IMR-90 (cell line): ENCODE measurements at regions not wholly inside any gene's neighbourhood (a gene's known extent, or its start where the extent isn't known, plus 50 kb on each side); places are given as distances from the start of the nearest gene placed in this dataset.

Experiments
- ATAC-seq: fragments of 200-7000 bp; cut with Tn5 transposase; 2 replicates; pipeline ENCODE4 v1.9.1; 2020; ENCODE audit warnings: low read depth, mild to moderate bottlenecking, moderate library complexity
- BruUV-seq: library from RNA; stranded (reverse); fragments of 400-500 nt; replicated peaks from 2 replicates; lab custom pipeline; 2021; lab: Mats Ljungman, UMichigan
- CTCF ChIA-PET: fragments of 300-600 bp; formaldehyde crosslinking; extraction: SDS; loops from one replicate; lab custom pipeline; 2021; ENCODE audit warnings: antibody characterized with exemption; lab: Yijun Ruan, JAX
- POLR2A ChIA-PET: fragments of 300-600 bp; sonication (Branson Sonifier 250); formaldehyde crosslinking; loops from one replicate; lab custom pipeline; 2022; ENCODE audit warnings: antibody characterized with exemption; ENCODE audit not compliant: unreplicated experiment; lab: Charles Lee
- DNase-seq: peaks from one replicate; pipeline ENCODE4 v3.0.0; 2013
- H2AFZ ChIP-seq: replicated peaks from 2 replicates; pipeline ENCODE3; 2013; ENCODE audit warnings: low read length, mild to moderate bottlenecking; ENCODE audit not compliant: poor library complexity
- H2AK5ac ChIP-seq: 2 replicates; pipeline ENCODE4 v1.6.1; 2013; ENCODE audit warnings: low read depth, low read length, inconsistent platforms
- H2AK9ac ChIP-seq: replicated peaks from 2 replicates; pipeline ENCODE3; 2013; ENCODE audit warnings: mild to moderate bottlenecking, low read depth, low read length, moderate library complexity; ENCODE audit not compliant: poor library complexity
- H2BK120ac ChIP-seq: 2 replicates; pipeline ENCODE4 v1.6.1; 2013; ENCODE audit warnings: low read depth, low read length, inconsistent platforms
- H2BK15ac ChIP-seq: 3 replicates; pipeline ENCODE4 v1.6.1; 2013; ENCODE audit warnings: low read depth, low read length, inconsistent platforms
- H2BK20ac ChIP-seq: 2 replicates; pipeline ENCODE4 v1.6.1; 2013; ENCODE audit warnings: low read depth, mild to moderate bottlenecking, inconsistent platforms, low read length, moderate library complexity
- H2BK5ac ChIP-seq: 2 replicates; pipeline ENCODE4 v1.6.1; 2013; ENCODE audit warnings: mild to moderate bottlenecking, low read depth, low read length, inconsistent platforms; ENCODE audit not compliant: poor library complexity, severe bottlenecking
- H3K14ac ChIP-seq: replicated peaks from 2 replicates; pipeline ENCODE4 v1.6.1; 2013; ENCODE audit warnings: low read depth, low read length, inconsistent platforms
- H3K18ac ChIP-seq: 2 replicates; pipeline ENCODE4 v1.6.1; 2013; ENCODE audit warnings: low read depth, low read length, control low read depth
- H3K23ac ChIP-seq: 2 replicates; pipeline ENCODE4 v1.6.1; 2013; ENCODE audit warnings: low read depth, low read length, inconsistent platforms
- H3K27ac ChIP-seq: 2 replicates; pipeline ENCODE4 v1.5.1; 2013; ENCODE audit warnings: mild to moderate bottlenecking, control low read depth, low read length; ENCODE audit not compliant: insufficient read depth
- H3K27me3 ChIP-seq: 2 replicates; pipeline ENCODE4 v1.6.1; 2013; ENCODE audit warnings: low read length; ENCODE audit not compliant: control insufficient read depth, insufficient read depth
- H3K36me3 ChIP-seq: 2 replicates; pipeline ENCODE4 v1.6.1; 2013; ENCODE audit warnings: low read length, mixed read lengths; ENCODE audit not compliant: control insufficient read depth, insufficient read depth
- H3K4ac ChIP-seq: 2 replicates; pipeline ENCODE4 v1.6.1; 2013; ENCODE audit warnings: low read depth, low read length, inconsistent platforms
- H3K4me1 ChIP-seq: 2 replicates; pipeline ENCODE4 v1.6.1; 2013; ENCODE audit warnings: low read length, mixed read lengths; ENCODE audit not compliant: control insufficient read depth, insufficient read depth
- H3K4me2 ChIP-seq: 2 replicates; pipeline ENCODE4 v1.6.1; 2013; ENCODE audit warnings: low read depth, mild to moderate bottlenecking, control low read depth, low read length, moderate library complexity
- H3K4me3 ChIP-seq: 2 replicates; pipeline ENCODE4 v1.5.1; 2013; ENCODE audit warnings: low read depth, mild to moderate bottlenecking, control low read depth, low read length, moderate library complexity; ENCODE audit not compliant: insufficient read depth
- H3K56ac ChIP-seq: 2 replicates; pipeline ENCODE4 v1.6.1; 2013; ENCODE audit warnings: low read length, inconsistent platforms; ENCODE audit not compliant: insufficient read depth; ENCODE audit errors: extremely low read depth
- H3K79me1 ChIP-seq, 2 experiments: 2 replicates each; pipeline ENCODE4 v1.6.1; 2013; ENCODE audit warnings: low read length in 2 of 2, inconsistent platforms in 1 of 2, low read depth in 1 of 2
- H3K9ac ChIP-seq: 2 replicates; pipeline ENCODE4 v1.6.1; 2013; ENCODE audit warnings: low read depth, low read length, control low read depth
- H3K9me1 ChIP-seq: 2 replicates; pipeline ENCODE4 v1.6.1; 2013; ENCODE audit warnings: low read length, inconsistent platforms; ENCODE audit not compliant: insufficient read depth
- H3K9me3 ChIP-seq: 2 replicates; pipeline ENCODE4 v1.6.1; 2013; ENCODE audit warnings: low read length; ENCODE audit not compliant: control insufficient read depth, insufficient read depth
- H4K20me1 ChIP-seq: 2 replicates; pipeline ENCODE4 v1.6.1; 2013; ENCODE audit warnings: low read length, inconsistent platforms; ENCODE audit not compliant: insufficient read depth
- H4K5ac ChIP-seq: 2 replicates; pipeline ENCODE4 v1.6.1; 2013; ENCODE audit warnings: mild to moderate bottlenecking, low read depth, low read length, control low read depth
- H4K8ac ChIP-seq, 2 experiments: 2 replicates each; pipeline ENCODE4 v1.6.1; 2013; ENCODE audit warnings: low read depth in 2 of 2, low read length in 2 of 2, control low read depth in 1 of 2, inconsistent platforms in 1 of 2
- H4K91ac ChIP-seq: 2 replicates; pipeline ENCODE4 v1.6.1; 2013; ENCODE audit warnings: low read depth, low read length, inconsistent platforms; ENCODE audit not compliant: insufficient read depth
- BHLHE40 ChIP-seq: fragments of 150-350 bp; IDR thresholded peaks from 2 replicates; pipeline ENCODE4 v1.6.1; 2016; ENCODE audit warnings: mild to moderate bottlenecking, low read depth, low read length
- CHD1 ChIP-seq: IDR thresholded peaks from 2 replicates; pipeline ENCODE4 v1.6.1; 2012; ENCODE audit warnings: low read depth, low read length, improper control_type of control experiment
- CTCF ChIP-seq: conservative IDR thresholded peaks from 2 replicates; pipeline ENCODE4 v1.5.1; 2012; ENCODE audit warnings: mild to moderate bottlenecking, low read depth, low read length, improper control_type of control experiment
- FOS ChIP-seq: fragments of 150-350 bp; IDR thresholded peaks from 2 replicates; pipeline ENCODE4 v1.6.1; 2016; ENCODE audit warnings: low read depth, low read length
- MAZ ChIP-seq: IDR thresholded peaks from 2 replicates; pipeline ENCODE4 v1.6.1; 2012; ENCODE audit warnings: low read depth, mild to moderate bottlenecking, low read length, improper control_type of control experiment, moderate library complexity, borderline replicate concordance
- MXI1 ChIP-seq: IDR thresholded peaks from 2 replicates; pipeline ENCODE4 v1.6.1; 2012; ENCODE audit warnings: low read depth, mild to moderate bottlenecking, low read length, moderate library complexity, borderline replicate concordance
- NFE2L2 ChIP-seq: fragments of 150-350 bp; IDR thresholded peaks from 2 replicates; pipeline ENCODE4 v1.6.1; 2016; ENCODE audit warnings: low read depth, mild to moderate bottlenecking, low read length
- POLR2A ChIP-seq: IDR thresholded peaks from 2 replicates; pipeline ENCODE4 v1.6.1; 2012; ENCODE audit warnings: mild to moderate bottlenecking, low read depth, low read length
- RAD21 ChIP-seq: IDR thresholded peaks from 2 replicates; pipeline ENCODE4 v1.6.1; 2012; ENCODE audit warnings: low read length, improper control_type of control experiment
- RCOR1 ChIP-seq: IDR thresholded peaks from 2 replicates; pipeline ENCODE4 v1.6.1; 2012; ENCODE audit warnings: mild to moderate bottlenecking, low read length, improper control_type of control experiment; ENCODE audit not compliant: insufficient replicate concordance
- RFX5 ChIP-seq: IDR thresholded peaks from 2 replicates; pipeline ENCODE4 v1.8.0; 2012; ENCODE audit warnings: low read depth, mild to moderate bottlenecking, low read length, moderate library complexity
- SMC3 ChIP-seq: fragments of 150-350 bp; IDR thresholded peaks from 2 replicates; pipeline ENCODE4 v1.6.1; 2016; ENCODE audit warnings: low read depth, mild to moderate bottlenecking, antibody characterized with exemption, low read length, moderate library complexity
- WGBS, 2 experiments: methylation state at CpG; one replicate each; pipeline versions ENCODE4 v1.1.5 to v1.1.7; 2013; ENCODE audit warnings: missing lambda C conversion rate in 2 of 2; ENCODE audit not compliant: insufficient read length in 1 of 2; ENCODE audit errors: extremely low coverage in 2 of 2; 5-methylcytosine and 5-hydroxymethylcytosine counted together
- dilution Hi-C: fragments of 300-500 bp; cut with HindIII; formaldehyde crosslinking; loops from one replicate; pipeline ENCODE4 v1.14.3; 2018; ENCODE audit warnings: low sequenced_read_pairs; ENCODE audit not compliant: unreplicated experiment
- in situ Hi-C: fragments of 300-500 bp; cut with MboI; formaldehyde crosslinking; loops from 3 replicates; pipeline ENCODE4 v1.14.3; 2019; ENCODE audit warnings: low sequenced_read_pairs, inconsistent platforms, mixed read lengths
- intact Hi-C: fragments of 100-400 bp; cut with micrococcal nuclease; formaldehyde crosslinking; loops from 2 replicates; pipeline ENCODE4 v1.10.0; 2022
- TF ChIP-seq, protein P1 (sequence below): fragments of 150-350 bp; IDR thresholded peaks from 2 replicates; pipeline ENCODE4 v1.6.1; 2016; ENCODE audit warnings: low read depth, mild to moderate bottlenecking, low read length, moderate library complexity, borderline replicate concordance

DNA sequence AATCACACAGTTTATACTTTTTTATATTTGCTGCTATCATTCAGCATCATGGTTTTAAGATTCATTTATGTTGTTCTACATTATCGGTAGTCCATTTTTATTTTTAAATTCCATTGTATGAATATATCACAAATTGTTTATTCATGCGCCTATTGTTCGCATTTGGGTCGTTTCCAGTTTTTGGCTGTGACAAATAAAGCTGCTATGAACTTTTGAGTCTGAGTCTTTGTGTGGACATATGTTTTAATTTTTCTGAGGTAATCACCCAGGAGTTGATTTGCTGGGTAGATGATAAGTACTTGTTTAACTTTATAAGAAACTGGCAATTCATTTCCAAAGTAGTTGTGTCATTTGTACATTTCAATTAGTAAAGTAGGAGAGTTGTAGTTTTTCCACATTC, 74.2 kb upstream of the CSNK1A1L start:
- CTCF ChIA-PET, result no interaction called here
- dilution Hi-C loops (no loop called here), intact Hi-C loops (no loop called here), in situ Hi-C loops (no loop called here)
- H3K18ac ChIP-seq, result no peak overlapping the region
- H2BK15ac ChIP-seq, result no peak overlapping the region
- H3K79me1 ChIP-seq, result no peaks in the 10 kb centered on the region
- H3K27me3 ChIP-seq, result no peaks in the 10 kb centered on the region
- no peak overlapping the region for H4K8ac ChIP-seq
- no TSS peak for BruUV-seq
- no peaks in the 10 kb centered on the region for H3K9me1 ChIP-seq
- no CpG with 5 or more reads among the region's 4 CpGs for WGBS, 2 experiments
- ATAC-seq, result no peak
- no peak overlapping the region for H4K5ac ChIP-seq
- no peak overlapping the region for H2AFZ ChIP-seq
- H2AK9ac ChIP-seq, result no peak overlapping the region
- H3K14ac ChIP-seq, result no peak overlapping the region
- no peak overlapping the region for H3K4me3 ChIP-seq
- H2BK5ac ChIP-seq, result no peak overlapping the region
- H2BK20ac ChIP-seq, result no peak overlapping the region; the same call in 1 of the 2 replicates
- H4K91ac ChIP-seq, result no peak overlapping the region
- POLR2A ChIA-PET, result no interaction called here
- no peak for DNase-seq
- H3K4me1 ChIP-seq, result peaks cover 9% of the 10 kb centered on the region
- H3K4ac ChIP-seq, result no peak overlapping the region
- H3K56ac ChIP-seq, result no peak overlapping the region
- no peak overlapping the region for H3K4me2 ChIP-seq
- H3K36me3 ChIP-seq, result no peaks in the 10 kb centered on the region
- TF ChIP-seq MAZ (no peak), MXI1 (no peak), BHLHE40 (no peak), NFE2L2 (no peak), POLR2A (no peak), RFX5 (no peak), SMC3 (no peak), CTCF (no peak), RAD21 (no peak), FOS (no peak), RCOR1 (no peak), CHD1 (no peak)
- TF ChIP-seq, protein P1, sequence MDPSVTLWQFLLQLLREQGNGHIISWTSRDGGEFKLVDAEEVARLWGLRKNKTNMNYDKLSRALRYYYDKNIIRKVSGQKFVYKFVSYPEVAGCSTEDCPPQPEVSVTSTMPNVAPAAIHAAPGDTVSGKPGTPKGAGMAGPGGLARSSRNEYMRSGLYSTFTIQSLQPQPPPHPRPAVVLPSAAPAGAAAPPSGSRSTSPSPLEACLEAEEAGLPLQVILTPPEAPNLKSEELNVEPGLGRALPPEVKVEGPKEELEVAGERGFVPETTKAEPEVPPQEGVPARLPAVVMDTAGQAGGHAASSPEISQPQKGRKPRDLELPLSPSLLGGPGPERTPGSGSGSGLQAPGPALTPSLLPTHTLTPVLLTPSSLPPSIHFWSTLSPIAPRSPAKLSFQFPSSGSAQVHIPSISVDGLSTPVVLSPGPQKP, result no peak
- H3K9ac ChIP-seq, result no peak overlapping the region
- H3K23ac ChIP-seq, result no peak overlapping the region
- H2BK120ac ChIP-seq, result no peak overlapping the region
- no peaks in the 10 kb centered on the region for H4K20me1 ChIP-seq
- no peak overlapping the region for H2AK5ac ChIP-seq
- H3K9me3 ChIP-seq, result no peaks in the 10 kb centered on the region
- H3K27ac ChIP-seq, result no peak overlapping the region
